HCT116 (cell line): ENCODE measurements at regions not wholly inside any gene's neighbourhood (a gene's known extent, or its start where the extent isn't known, plus 50 kb on each side); places are given as distances from the start of the nearest gene placed in this dataset.

ENCODE experiments used
- ATAC-seq: fragments of 200-7000 bp; cut with Tn5 transposase; 2 replicates; pipeline ENCODE4 v1.9.1; 2020; ENCODE audit warnings: mild to moderate bottlenecking, moderate library complexity
- BruUV-seq: library from RNA; stranded (reverse); fragments of 400-500 nt; replicated peaks from 2 replicates; lab custom pipeline; 2021; lab: Mats Ljungman, UMichigan
- CTCF ChIA-PET: fragments of 300-600 bp; sonication (Branson Sonifier 250); formaldehyde crosslinking; loops from one replicate; lab custom pipeline; 2021; ENCODE audit warnings: antibody characterized with exemption; lab: Charles Lee
- POLR2A ChIA-PET: fragments of 300-600, 350-600 bp; sonication (Branson Sonifier 250); formaldehyde crosslinking; loops from one replicate; lab custom pipeline; 2021; ENCODE audit warnings: antibody characterized with exemption; lab: Charles Lee
- RAD21 ChIA-PET, 2 experiments: fragments of 300-600 bp; sonication (Branson Sonifier 250); formaldehyde crosslinking; loops; one replicate each; lab custom pipeline; 2023; ENCODE audit warnings: low total read pairs in 2 of 2; ENCODE audit not compliant: uncharacterized antibody in 2 of 2, unreplicated experiment in 2 of 2, low non-redundant PET in 1 of 2; lab: Charles Lee
- DNase-seq: peaks from one replicate; pipeline ENCODE4 v3.0.0-alpha.2; 2010; ENCODE audit warnings: low read depth, low spot score
- H2AFZ ChIP-seq: fragments of 200-600 bp; shearing (Covaris generic), sonication (generic); 2 replicates; pipeline ENCODE4 v1.6.1; 2017; ENCODE audit warnings: low read depth, mixed run types, mixed read lengths, antibody characterized with exemption, low read length; ENCODE audit not compliant: poor library complexity, severe bottlenecking
- H3K27ac ChIP-seq: 2 replicates; pipeline ENCODE4 v1.5.1; 2012; ENCODE audit warnings: low read depth, low read length
- H3K27me3 ChIP-seq: fragments of 200-600 bp; sonication (generic); 2 replicates; pipeline ENCODE4 v1.6.1; 2016; ENCODE audit warnings: mixed run types, low read length, mixed read lengths; ENCODE audit not compliant: insufficient read depth
- H3K36me3 ChIP-seq, 2 experiments: fragments of 200-500 bp in 1 of 2; fragments of 200-600 bp in 1 of 2; sonication (Bioruptor generic) in 1 of 2; sonication (generic) in 1 of 2; 2 replicates each; pipeline versions ENCODE4 v1.5.1 to v1.6.1; 2014 to 2016; ENCODE audit warnings: low read length in 2 of 2, inconsistent platforms in 1 of 2, mixed read lengths in 1 of 2, mixed run types in 1 of 2; ENCODE audit not compliant: insufficient read depth in 2 of 2, control insufficient read depth in 1 of 2
- H3K4me1 ChIP-seq, 2 experiments: fragments of 200-600 bp in 1 of 2; sonication (generic) in 1 of 2; 2 replicates each; pipeline versions ENCODE4 v1.5.1 to v1.6.1; 2012 to 2017; ENCODE audit warnings: low read length in 2 of 2, inconsistent platforms in 1 of 2, mild to moderate bottlenecking in 1 of 2, mixed read lengths in 1 of 2, mixed run types in 1 of 2, moderate library complexity in 1 of 2; ENCODE audit not compliant: insufficient read depth in 2 of 2, control insufficient read depth in 1 of 2
- H3K4me2 ChIP-seq: fragments of 200-600 bp; sonication (generic); 2 replicates; pipeline ENCODE4 v1.6.1; 2017; ENCODE audit warnings: mixed run types, low read length, mixed read lengths
- H3K4me3 ChIP-seq, 2 experiments: fragments of 200-600 bp in 1 of 2; sonication (generic) in 1 of 2; replicated peaks in 1 of 2; 2 replicates each; pipeline ENCODE4 v1.5.1; 2011 to 2016; ENCODE audit warnings: low read length in 2 of 2, control low read depth in 1 of 2, low read depth in 1 of 2, mild to moderate bottlenecking in 1 of 2, mixed read lengths in 1 of 2, mixed run types in 1 of 2
- H3K79me2 ChIP-seq: fragments of 200-600 bp; sonication (generic); 2 replicates; pipeline ENCODE4 v1.6.1; 2017; ENCODE audit warnings: mild to moderate bottlenecking, mixed run types, low read length, moderate library complexity, mixed read lengths; ENCODE audit not compliant: insufficient read depth
- H3K9ac ChIP-seq: fragments of 200-600 bp; sonication (generic); 2 replicates; pipeline ENCODE4 v1.6.1; 2016; ENCODE audit warnings: low read length, mixed read lengths
- H3K9me2 ChIP-seq: fragments of 200-600 bp; sonication (generic), shearing (Covaris generic); 2 replicates; pipeline ENCODE4 v1.6.1; 2017; ENCODE audit warnings: mixed run types, mild to moderate bottlenecking, moderate library complexity; ENCODE audit not compliant: insufficient read depth
- H3K9me3 ChIP-seq, 2 experiments: fragments of 200-500 bp in 1 of 2; fragments of 200-600 bp in 1 of 2; sonication (Bioruptor generic) in 1 of 2; sonication (generic) in 1 of 2; 2 replicates each; pipeline ENCODE4 v1.6.1; 2014 to 2017; ENCODE audit warnings: low read length in 2 of 2, mixed read lengths in 2 of 2, inconsistent platforms in 1 of 2, low read depth in 1 of 2, mild to moderate bottlenecking in 1 of 2, mixed run types in 1 of 2, moderate library complexity in 1 of 2; ENCODE audit not compliant: control insufficient read depth in 1 of 2, insufficient read depth in 1 of 2
- H4K20me1 ChIP-seq: fragments of 200-600 bp; sonication (generic), shearing (Covaris generic); 2 replicates; pipeline ENCODE4 v1.6.1; 2017; ENCODE audit warnings: mixed run types, mild to moderate bottlenecking, moderate library complexity; ENCODE audit not compliant: insufficient read depth
- CBX3 ChIP-seq: IDR thresholded peaks from 2 replicates; pipeline ENCODE4 v1.6.1; 2012; ENCODE audit warnings: low read depth
- CEBPB ChIP-seq: IDR thresholded peaks from 2 replicates; pipeline ENCODE4 v1.6.1; 2012; ENCODE audit warnings: low read depth
- EGR1 ChIP-seq: IDR thresholded peaks from 2 replicates; pipeline ENCODE4 v1.6.1; 2012; ENCODE audit warnings: low read depth
- ELF1 ChIP-seq: IDR thresholded peaks from 2 replicates; pipeline ENCODE4 v1.6.1; 2012; ENCODE audit warnings: low read depth, borderline replicate concordance
- FOSL1 ChIP-seq: IDR thresholded peaks from 2 replicates; pipeline ENCODE4 v1.6.1; 2012; ENCODE audit warnings: low read depth
- JUND ChIP-seq: IDR thresholded peaks from 2 replicates; pipeline ENCODE4 v1.6.1; 2012
- POLR2A ChIP-seq: IDR thresholded peaks from 2 replicates; pipeline ENCODE4 v1.7.0; 2011; ENCODE audit warnings: borderline replicate concordance; ENCODE audit not compliant: insufficient read depth, insufficient read length; ENCODE audit errors: extremely low read depth
- POLR2AphosphoS5 ChIP-seq: IDR thresholded peaks from 2 replicates; pipeline ENCODE4 v1.6.1; 2011; ENCODE audit warnings: mild to moderate bottlenecking, low read depth, low read length, moderate library complexity
- RAD21 ChIP-seq: IDR thresholded peaks from 2 replicates; pipeline ENCODE4 v1.6.1; 2012; ENCODE audit warnings: low read depth, mild to moderate bottlenecking
- SP1 ChIP-seq: IDR thresholded peaks from 2 replicates; pipeline ENCODE4 v1.6.1; 2012; ENCODE audit warnings: low read depth
- SRF ChIP-seq: IDR thresholded peaks from 2 replicates; pipeline ENCODE4 v1.6.1; 2012; ENCODE audit warnings: low read depth
- YY1 ChIP-seq: IDR thresholded peaks from 2 replicates; pipeline ENCODE4 v1.6.1; 2011; ENCODE audit warnings: low read length, low read depth, moderate library complexity, mild to moderate bottlenecking; ENCODE audit not compliant: insufficient replicate concordance; ENCODE audit errors: extremely low read depth
- intact Hi-C: fragments of 100-400 bp; cut with micrococcal nuclease; formaldehyde crosslinking; loops from 2 replicates; pipeline ENCODE4 v1.10.0; 2022
- TF ChIP-seq, protein P1 (sequence below): IDR thresholded peaks from 2 replicates; pipeline ENCODE4 v1.6.1; 2012; ENCODE audit warnings: low read depth

DNA sequence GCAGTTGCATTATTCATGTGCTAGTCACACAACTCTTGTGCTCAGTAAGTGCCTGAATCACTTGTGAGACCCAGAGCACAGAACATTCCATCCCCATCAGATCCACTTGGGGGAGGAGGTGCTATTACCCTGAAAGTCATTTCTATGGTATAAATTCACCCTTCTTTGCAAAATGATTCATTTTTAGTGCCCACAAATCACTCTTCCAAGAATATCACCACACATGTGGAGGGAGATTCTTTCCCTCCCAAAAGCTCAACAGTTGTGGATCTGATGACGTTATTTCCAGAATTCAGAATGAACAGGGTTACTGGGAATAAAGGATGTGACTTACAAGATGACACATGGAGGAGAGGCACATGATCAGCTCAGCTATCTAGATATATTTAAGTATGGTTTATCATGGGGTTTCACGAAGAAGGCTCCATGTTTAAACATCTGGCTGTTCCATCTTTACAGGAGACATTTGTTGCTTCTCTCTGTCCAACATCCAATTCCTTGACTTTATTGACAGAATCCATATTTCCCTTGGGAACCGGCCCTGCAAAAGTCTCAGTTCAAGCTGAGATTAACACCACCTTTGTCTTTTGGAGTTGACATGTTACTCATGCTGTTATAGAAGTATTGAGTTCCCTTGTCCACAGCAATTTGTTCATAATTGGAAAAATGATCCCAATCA lies 214.2 kb upstream of the PROK2 start:
- no peak overlapping the region for H3K27ac ChIP-seq
- TF ChIP-seq JUND (no peak), POLR2A (no peak), YY1 (no peak), CBX3 (no peak), FOSL1 (no peak), POLR2AphosphoS5 (no peak), RAD21 (no peak), EGR1 (no peak), ELF1 (no peak), SP1 (no peak), SRF (no peak), CEBPB (no peak)
- TF ChIP-seq, protein P1, sequence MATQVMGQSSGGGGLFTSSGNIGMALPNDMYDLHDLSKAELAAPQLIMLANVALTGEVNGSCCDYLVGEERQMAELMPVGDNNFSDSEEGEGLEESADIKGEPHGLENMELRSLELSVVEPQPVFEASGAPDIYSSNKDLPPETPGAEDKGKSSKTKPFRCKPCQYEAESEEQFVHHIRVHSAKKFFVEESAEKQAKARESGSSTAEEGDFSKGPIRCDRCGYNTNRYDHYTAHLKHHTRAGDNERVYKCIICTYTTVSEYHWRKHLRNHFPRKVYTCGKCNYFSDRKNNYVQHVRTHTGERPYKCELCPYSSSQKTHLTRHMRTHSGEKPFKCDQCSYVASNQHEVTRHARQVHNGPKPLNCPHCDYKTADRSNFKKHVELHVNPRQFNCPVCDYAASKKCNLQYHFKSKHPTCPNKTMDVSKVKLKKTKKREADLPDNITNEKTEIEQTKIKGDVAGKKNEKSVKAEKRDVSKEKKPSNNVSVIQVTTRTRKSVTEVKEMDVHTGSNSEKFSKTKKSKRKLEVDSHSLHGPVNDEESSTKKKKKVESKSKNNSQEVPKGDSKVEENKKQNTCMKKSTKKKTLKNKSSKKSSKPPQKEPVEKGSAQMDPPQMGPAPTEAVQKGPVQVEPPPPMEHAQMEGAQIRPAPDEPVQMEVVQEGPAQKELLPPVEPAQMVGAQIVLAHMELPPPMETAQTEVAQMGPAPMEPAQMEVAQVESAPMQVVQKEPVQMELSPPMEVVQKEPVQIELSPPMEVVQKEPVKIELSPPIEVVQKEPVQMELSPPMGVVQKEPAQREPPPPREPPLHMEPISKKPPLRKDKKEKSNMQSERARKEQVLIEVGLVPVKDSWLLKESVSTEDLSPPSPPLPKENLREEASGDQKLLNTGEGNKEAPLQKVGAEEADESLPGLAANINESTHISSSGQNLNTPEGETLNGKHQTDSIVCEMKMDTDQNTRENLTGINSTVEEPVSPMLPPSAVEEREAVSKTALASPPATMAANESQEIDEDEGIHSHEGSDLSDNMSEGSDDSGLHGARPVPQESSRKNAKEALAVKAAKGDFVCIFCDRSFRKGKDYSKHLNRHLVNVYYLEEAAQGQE = no peak
- no peak overlapping the region for H3K4me2 ChIP-seq
- ChIA-PET RAD21 (no interaction called here), CTCF (no interaction called here), POLR2A (no interaction called here)
- no peak overlapping the region for H3K4me3 ChIP-seq
- H3K9me2 ChIP-seq = no peaks in the 10 kb centered on the region
- no peaks in the 10 kb centered on the region for H3K9me3 ChIP-seq
- H4K20me1 ChIP-seq = no peaks in the 10 kb centered on the region
- intact Hi-C loops = no loop called here
- H2AFZ ChIP-seq = no peak overlapping the region
- H3K27me3 ChIP-seq = peaks cover 51% of the 10 kb centered on the region
- H3K4me1 ChIP-seq = no peaks in the 10 kb centered on the region
- BruUV-seq = no TSS peak
- H3K9ac ChIP-seq = no peak overlapping the region
- DNase-seq (no peak), ATAC-seq (no peak)
- H3K36me3 ChIP-seq = no peaks in the 10 kb centered on the region
- H3K79me2 ChIP-seq = no peaks in the 10 kb centered on the region
